ENCODE measurements at regions not wholly inside any gene's neighbourhood (a gene's known extent, or its start where the extent isn't known, plus 50 kb on each side); places are given as distances from the start of the nearest gene placed in this dataset.

DNA sequence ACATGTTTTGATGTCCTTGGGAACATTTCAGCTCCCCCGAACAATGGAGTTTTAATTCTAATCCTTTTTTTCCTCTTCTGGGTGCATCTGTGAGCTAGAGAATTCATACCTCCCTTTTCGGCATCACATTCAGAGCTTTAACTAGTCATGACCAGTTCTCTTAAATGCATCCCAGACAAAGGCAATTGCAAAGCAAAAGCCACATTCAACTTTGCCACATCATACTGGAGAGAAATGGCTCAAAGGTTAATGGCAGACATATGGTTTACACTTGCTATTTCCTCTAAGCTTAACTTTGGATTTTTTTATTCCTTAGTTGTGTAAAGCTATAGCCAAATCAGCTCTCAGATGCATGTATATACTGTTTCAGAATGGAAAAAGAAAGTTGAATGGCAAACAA is 153.3 kb downstream of the ESM1 start:
- ATAC-seq (ENCODE audit: insufficient read depth, low FRiP score) = no peak

DNA sequence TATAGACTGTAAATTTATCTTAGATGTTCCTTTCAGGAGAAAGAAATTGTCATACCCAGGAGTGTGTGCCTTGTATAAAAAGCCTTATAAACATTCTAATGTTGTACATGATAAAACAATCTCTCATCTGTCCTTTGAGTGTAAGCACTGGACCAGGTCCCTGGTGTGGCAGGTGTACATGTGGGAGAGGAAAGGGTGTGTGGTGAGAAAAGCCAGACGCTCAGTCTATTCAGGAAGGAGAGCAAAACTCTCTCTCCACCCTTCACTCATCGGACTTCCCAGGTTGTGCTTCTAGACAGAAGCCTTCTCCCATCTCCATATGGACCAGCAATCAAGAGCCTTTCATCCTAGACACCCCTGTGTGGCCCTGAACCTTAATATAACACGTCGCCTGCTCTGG is 154.2 kb downstream of the ESM1 start:
- TF ChIP-seq, protein P1, sequence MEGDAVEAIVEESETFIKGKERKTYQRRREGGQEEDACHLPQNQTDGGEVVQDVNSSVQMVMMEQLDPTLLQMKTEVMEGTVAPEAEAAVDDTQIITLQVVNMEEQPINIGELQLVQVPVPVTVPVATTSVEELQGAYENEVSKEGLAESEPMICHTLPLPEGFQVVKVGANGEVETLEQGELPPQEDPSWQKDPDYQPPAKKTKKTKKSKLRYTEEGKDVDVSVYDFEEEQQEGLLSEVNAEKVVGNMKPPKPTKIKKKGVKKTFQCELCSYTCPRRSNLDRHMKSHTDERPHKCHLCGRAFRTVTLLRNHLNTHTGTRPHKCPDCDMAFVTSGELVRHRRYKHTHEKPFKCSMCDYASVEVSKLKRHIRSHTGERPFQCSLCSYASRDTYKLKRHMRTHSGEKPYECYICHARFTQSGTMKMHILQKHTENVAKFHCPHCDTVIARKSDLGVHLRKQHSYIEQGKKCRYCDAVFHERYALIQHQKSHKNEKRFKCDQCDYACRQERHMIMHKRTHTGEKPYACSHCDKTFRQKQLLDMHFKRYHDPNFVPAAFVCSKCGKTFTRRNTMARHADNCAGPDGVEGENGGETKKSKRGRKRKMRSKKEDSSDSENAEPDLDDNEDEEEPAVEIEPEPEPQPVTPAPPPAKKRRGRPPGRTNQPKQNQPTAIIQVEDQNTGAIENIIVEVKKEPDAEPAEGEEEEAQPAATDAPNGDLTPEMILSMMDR (IDR thresholded peaks at IDR 0.05; ENCODE audit: control extremely low read depth, extremely low read depth) = no peak
- no peaks in the 10 kb centered on the region for H3K9me3 ChIP-seq (ENCODE audit: control insufficient read depth in 4 of 4, insufficient read depth in 3 of 4, low read length in 3 of 4)
- WGBS, 2 donors = 84% methylated on average over 4 of the region's 4 CpGs
- no peak overlapping the region for H3K4me3 ChIP-seq
- H3K36me3 ChIP-seq (ENCODE audit: control insufficient read depth in 4 of 4, insufficient read depth in 4 of 4, low read length in 4 of 4) = no peaks in the 10 kb centered on the region
- peaks cover 0 to 9% (median 0%) of the 10 kb centered on the region in 5 donors for H3K4me1 ChIP-seq (ENCODE audit: control insufficient read depth in 5 of 5, insufficient read depth in 5 of 5, low read length in 5 of 5)
- ATAC-seq (ENCODE audit: insufficient read depth, low FRiP score) (no peak), DNase-seq (no peak)
- H3K9ac ChIP-seq (ENCODE audit: insufficient read depth in 1 of 2, low read length in 2 of 2) = no peak overlapping the region
- H3K27ac ChIP-seq (ENCODE audit: low read depth in 1 of 2, low read length in 1 of 2) = no peak overlapping the region
- H3K27me3 ChIP-seq (ENCODE audit: control insufficient read depth in 3 of 3, insufficient read depth in 3 of 3, low read length in 2 of 3) = no peaks in the 10 kb centered on the region

More for the DNA sequence above, 153.3 kb downstream of the ESM1 start:
- peaks cover 0 to 9% (median 0%) of the 10 kb centered on the region in 5 donors for H3K4me1 ChIP-seq (ENCODE audit: control insufficient read depth in 5 of 5, insufficient read depth in 5 of 5, low read length in 5 of 5)
- peak in 1 of 3 donors; percentile 30 for DNase-seq
- H3K36me3 ChIP-seq (ENCODE audit: control insufficient read depth in 4 of 4, insufficient read depth in 4 of 4, low read length in 4 of 4) = no peaks in the 10 kb centered on the region
- H3K27ac ChIP-seq (ENCODE audit: low read depth in 1 of 2, low read length in 1 of 2) = no peak overlapping the region
- H3K9me3 ChIP-seq (ENCODE audit: control insufficient read depth in 4 of 4, insufficient read depth in 3 of 4, low read length in 3 of 4) = no peaks in the 10 kb centered on the region
- no peaks in the 10 kb centered on the region for H3K27me3 ChIP-seq (ENCODE audit: control insufficient read depth in 3 of 3, insufficient read depth in 3 of 3, low read length in 2 of 3)
- 90 to 98% methylated on average over 2 of the region's 2 CpGs for WGBS, 2 donors
- no peak overlapping the region for H3K4me3 ChIP-seq
- TF ChIP-seq, protein P1 (IDR thresholded peaks at IDR 0.05; ENCODE audit: control extremely low read depth, extremely low read depth) = no peak
- no peak overlapping the region for H3K9ac ChIP-seq (ENCODE audit: insufficient read depth in 1 of 2, low read length in 2 of 2)

DNA sequence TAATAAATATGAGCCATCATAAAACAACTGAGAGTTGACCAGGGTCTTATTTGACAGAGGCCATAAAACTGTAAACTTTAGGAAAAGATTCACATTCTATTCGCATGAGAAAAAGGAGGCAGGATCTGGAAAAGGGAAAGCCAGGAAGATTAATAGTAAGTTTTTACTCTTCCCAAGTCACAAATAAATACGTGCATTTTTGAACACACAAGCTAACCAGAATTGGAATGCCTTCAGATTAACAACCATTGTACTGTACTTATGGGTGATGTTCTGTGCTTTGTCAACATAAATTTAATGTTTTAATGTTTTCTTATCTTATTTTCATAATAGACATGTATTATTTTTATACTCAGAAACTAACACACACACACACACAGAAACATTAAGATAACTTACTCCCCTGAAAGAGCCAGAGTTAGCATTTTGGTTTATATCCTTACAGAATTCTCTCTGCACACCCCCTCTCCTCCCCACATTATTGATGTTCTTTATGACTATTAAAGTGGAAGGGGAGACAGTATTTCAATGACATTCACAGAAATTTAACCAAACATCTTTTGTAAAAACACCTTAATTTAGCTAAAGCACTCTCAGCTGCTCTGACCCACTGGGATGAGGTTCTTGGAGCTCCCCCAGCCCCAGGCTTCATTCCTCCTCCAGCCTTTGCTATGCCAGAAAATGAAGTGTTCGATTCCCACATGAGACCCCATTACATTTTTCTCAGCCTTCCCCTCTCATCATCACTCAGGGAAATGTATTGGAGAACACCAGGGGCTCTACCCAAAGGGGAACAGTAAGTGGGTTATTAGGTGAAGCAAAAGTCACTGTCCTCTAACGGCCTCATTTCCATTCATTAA is 155.5 kb downstream of the ESM1 start:
- peaks cover 0 to 9% (median 0%) of the 10 kb centered on the region in 5 donors for H3K4me1 ChIP-seq (ENCODE audit: control insufficient read depth in 5 of 5, insufficient read depth in 5 of 5, low read length in 5 of 5)
- H3K27ac ChIP-seq (ENCODE audit: low read depth in 1 of 2, low read length in 1 of 2) = no peak overlapping the region
- no peak overlapping the region for H3K4me3 ChIP-seq
- no peak for DNase-seq
- no peaks in the 10 kb centered on the region for H3K9me3 ChIP-seq (ENCODE audit: control insufficient read depth in 4 of 4, insufficient read depth in 3 of 4, low read length in 3 of 4)
- no peak for ATAC-seq (ENCODE audit: insufficient read depth, low FRiP score)
- no peak overlapping the region for H3K9ac ChIP-seq (ENCODE audit: insufficient read depth in 1 of 2, low read length in 2 of 2)
- TF ChIP-seq, protein P1 (IDR thresholded peaks at IDR 0.05; ENCODE audit: control extremely low read depth, extremely low read depth) = no peak
- WGBS, 2 donors = 89 to 91% methylated on average over 4 of the region's 4 CpGs
- no peaks in the 10 kb centered on the region for H3K27me3 ChIP-seq (ENCODE audit: control insufficient read depth in 3 of 3, insufficient read depth in 3 of 3, low read length in 2 of 3)
- no peaks in the 10 kb centered on the region for H3K36me3 ChIP-seq (ENCODE audit: control insufficient read depth in 4 of 4, insufficient read depth in 4 of 4, low read length in 4 of 4)

Data from lung (tissue), 11 donors.